ENCODE measurements at regions not wholly inside any gene's neighbourhood (a gene's known extent, or its start where the extent isn't known, plus 50 kb on each side); places are given as distances from the start of the nearest gene placed in this dataset.
"Not testable (repeated sequence)": the region's sequence is repeated elsewhere in the genome, so short reads cannot be mapped to it uniquely, and the experiment has no call there.

DNA sequence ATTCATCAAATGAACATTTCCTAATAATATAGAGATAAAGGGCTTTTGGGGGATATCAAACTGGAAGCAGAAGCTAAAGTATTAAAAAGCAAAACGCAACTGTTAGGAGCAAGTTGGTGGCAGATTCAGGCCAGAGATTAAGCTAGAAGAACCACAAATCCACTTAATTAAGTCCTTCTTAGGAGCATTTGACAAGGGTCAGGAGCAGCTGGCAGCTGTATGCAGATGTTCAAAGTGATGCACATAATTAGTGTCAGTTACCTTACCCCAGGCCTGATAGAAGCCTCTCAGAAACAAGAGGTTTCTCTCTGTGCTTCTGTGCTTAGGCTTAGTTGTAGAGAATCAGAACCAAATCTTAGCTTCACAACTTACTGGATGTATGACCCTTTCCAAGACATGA is 546.5 kb upstream of the ANO5 start:
- Histone ChIP-seq H3K27me3 (no peaks in the 10 kb centered on the region), H3K27ac (no peak overlapping the region), H3K36me3 (no peaks in the 10 kb centered on the region), H3K4me3 (no peak overlapping the region), H3K9me3 (no peaks in the 10 kb centered on the region), H3K4me1 (no peaks in the 10 kb centered on the region)
- intact Hi-C loops (cut with DNase I), result no loop called here
- DNase-seq, result no peak
- WGBS, 2 donors, result 85 to 91% methylated on average over 1 of the region's 1 CpG
- TF ChIP-seq, protein P1, sequence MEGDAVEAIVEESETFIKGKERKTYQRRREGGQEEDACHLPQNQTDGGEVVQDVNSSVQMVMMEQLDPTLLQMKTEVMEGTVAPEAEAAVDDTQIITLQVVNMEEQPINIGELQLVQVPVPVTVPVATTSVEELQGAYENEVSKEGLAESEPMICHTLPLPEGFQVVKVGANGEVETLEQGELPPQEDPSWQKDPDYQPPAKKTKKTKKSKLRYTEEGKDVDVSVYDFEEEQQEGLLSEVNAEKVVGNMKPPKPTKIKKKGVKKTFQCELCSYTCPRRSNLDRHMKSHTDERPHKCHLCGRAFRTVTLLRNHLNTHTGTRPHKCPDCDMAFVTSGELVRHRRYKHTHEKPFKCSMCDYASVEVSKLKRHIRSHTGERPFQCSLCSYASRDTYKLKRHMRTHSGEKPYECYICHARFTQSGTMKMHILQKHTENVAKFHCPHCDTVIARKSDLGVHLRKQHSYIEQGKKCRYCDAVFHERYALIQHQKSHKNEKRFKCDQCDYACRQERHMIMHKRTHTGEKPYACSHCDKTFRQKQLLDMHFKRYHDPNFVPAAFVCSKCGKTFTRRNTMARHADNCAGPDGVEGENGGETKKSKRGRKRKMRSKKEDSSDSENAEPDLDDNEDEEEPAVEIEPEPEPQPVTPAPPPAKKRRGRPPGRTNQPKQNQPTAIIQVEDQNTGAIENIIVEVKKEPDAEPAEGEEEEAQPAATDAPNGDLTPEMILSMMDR (IDR thresholded peaks at IDR 0.05), result no peak
- no peak for TF ChIP-seq POLR2A (IDR thresholded peaks at IDR 0.05)
- no peak for TF ChIP-seq POLR2AphosphoS5 (IDR thresholded peaks at IDR 0.05)
- TF ChIP-seq EP300 (IDR thresholded peaks at IDR 0.05), result no peak

DNA sequence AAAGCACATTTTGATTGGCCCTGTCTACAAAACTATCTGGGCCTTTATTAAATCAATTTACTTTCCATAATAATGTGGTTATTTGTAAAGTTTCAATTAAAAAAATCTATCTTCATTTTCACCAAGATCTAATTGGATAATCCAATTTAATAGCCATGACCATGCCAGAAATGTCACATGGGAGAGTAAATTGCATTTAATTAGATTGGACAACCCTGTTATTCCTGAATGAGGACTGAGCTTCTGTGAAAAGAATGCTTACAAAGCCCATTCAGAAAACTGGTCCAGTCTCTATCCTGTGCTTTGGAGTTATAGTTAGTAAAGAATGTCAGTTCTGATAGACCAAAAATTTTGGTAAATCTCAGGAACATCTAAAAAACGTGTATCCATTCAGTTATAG is 541.9 kb upstream of the ANO5 start:
- no peaks in the 10 kb centered on the region for H3K36me3 ChIP-seq
- no peaks in the 10 kb centered on the region for H3K27me3 ChIP-seq
- intact Hi-C loops (cut with DNase I), result no loop called here
- no peaks in the 10 kb centered on the region for H3K4me1 ChIP-seq
- H3K27ac ChIP-seq, result no peak overlapping the region
- 15 to 60% methylated on average over 1 of the region's 1 CpG for WGBS, 2 donors
- TF ChIP-seq POLR2AphosphoS5 (IDR thresholded peaks at IDR 0.05) (no peak), POLR2A (IDR thresholded peaks at IDR 0.05) (no peak), EP300 (IDR thresholded peaks at IDR 0.05) (no peak)
- TF ChIP-seq, protein P1 (IDR thresholded peaks at IDR 0.05), result no peak
- no peaks in the 10 kb centered on the region for H3K9me3 ChIP-seq
- DNase-seq, result no peak
- H3K4me3 ChIP-seq, result no peak overlapping the region

DNA sequence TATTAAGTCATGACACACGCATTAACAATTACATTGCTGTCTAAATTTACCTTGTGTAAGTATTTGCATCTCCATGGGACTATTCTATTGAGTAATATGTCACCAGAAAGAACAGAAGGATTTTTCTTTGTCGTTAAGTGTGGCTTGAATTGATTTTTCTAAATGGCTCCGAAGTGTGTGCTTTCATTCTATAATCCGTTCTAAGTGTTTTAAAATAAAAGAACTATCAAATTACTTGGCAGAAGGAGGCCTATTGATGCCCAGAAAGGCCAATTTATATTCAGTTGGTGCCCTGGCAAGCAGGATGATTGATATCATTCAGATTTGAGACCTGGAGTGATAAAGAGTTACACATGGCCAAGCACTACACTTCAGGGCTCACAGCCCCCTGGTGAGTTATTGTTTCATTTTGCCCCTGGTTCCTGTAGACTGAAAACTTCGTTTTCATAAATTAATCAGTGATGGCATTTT is 538.9 kb upstream of the ANO5 start:
- Histone ChIP-seq H3K4me3 (no peak overlapping the region), H3K4me1 (no peaks in the 10 kb centered on the region), H3K9me3 (no peaks in the 10 kb centered on the region), H3K27ac (no peak overlapping the region), H3K36me3 (no peaks in the 10 kb centered on the region), H3K27me3 (no peaks in the 10 kb centered on the region)
- intact Hi-C loops (cut with DNase I), result no loop called here
- TF ChIP-seq POLR2A (IDR thresholded peaks at IDR 0.05), result no peak
- no peak for TF ChIP-seq POLR2AphosphoS5 (IDR thresholded peaks at IDR 0.05)
- TF ChIP-seq EP300 (IDR thresholded peaks at IDR 0.05), result no peak
- TF ChIP-seq, protein P1 (IDR thresholded peaks at IDR 0.05), result no peak
- WGBS, 2 donors, result 56 to 57% methylated on average over 5 of the region's 5 CpGs
- no peak for DNase-seq

DNA sequence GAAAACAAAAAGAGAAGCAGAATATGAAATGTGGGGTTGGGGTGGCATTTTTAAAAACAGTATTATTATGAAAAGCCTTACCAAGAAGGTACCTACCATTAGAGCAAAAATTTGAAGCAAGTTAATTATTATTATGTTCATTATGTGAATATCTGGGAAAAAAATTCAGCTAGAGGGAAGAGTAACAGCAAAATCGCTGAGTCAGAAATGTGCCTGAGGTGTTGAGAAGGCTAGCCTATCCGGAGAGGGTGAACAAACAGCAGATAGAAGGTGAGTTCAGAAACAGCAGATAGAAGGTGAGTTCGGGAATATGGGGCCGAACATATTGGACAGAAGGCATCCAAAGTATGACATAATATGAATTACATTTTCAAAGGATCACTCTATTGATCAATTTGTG is 536.8 kb upstream of the ANO5 start:
- no peak for DNase-seq
- Histone ChIP-seq H3K36me3 (no peaks in the 10 kb centered on the region), H3K9me3 (no peaks in the 10 kb centered on the region), H3K27me3 (no peaks in the 10 kb centered on the region), H3K4me1 (no peaks in the 10 kb centered on the region), H3K4me3 (no peak overlapping the region), H3K27ac (no peak overlapping the region)
- intact Hi-C loops (cut with DNase I), result no loop called here
- 86 to 91% methylated on average over 4 of the region's 4 CpGs for whole genome bisulfite sequencing, 2 donors
- TF ChIP-seq POLR2AphosphoS5 (IDR thresholded peaks at IDR 0.05) (no peak), POLR2A (IDR thresholded peaks at IDR 0.05) (no peak), EP300 (IDR thresholded peaks at IDR 0.05) (no peak)
- TF ChIP-seq, protein P1 (IDR thresholded peaks at IDR 0.05), result no peak

DNA sequence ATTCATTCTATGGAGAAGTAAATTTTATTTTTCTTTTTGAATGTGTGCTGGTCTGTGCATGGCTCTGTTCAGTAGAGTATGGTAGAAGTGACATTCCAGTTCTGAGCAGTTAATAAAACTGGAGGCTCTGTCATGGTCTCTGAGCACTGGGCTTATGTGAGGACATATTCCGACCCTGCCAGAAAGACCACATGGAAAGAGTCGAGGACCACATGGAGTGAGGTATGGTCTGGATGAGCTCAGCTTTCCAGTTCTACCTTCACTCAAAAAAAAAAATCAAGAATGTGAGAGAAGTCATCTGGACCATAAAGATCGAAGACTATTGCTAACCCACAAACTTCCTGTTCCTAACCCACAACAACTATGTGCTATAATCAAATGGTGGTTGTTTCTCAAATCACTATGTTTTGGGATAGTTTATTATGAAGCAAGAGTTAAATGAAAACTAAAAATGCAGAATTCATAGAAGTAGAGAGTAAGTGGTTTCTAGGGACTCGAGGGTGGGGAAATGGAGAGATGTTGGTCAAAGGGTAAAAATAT is 534.2 kb upstream of the ANO5 start:
- no peak for DNase-seq
- TF ChIP-seq POLR2AphosphoS5 (IDR thresholded peaks at IDR 0.05) (no peak), POLR2A (IDR thresholded peaks at IDR 0.05) (no peak), EP300 (IDR thresholded peaks at IDR 0.05) (no peak)
- TF ChIP-seq, protein P1 (IDR thresholded peaks at IDR 0.05), result no peak
- Histone ChIP-seq H3K4me1 (no peaks in the 10 kb centered on the region), H3K27me3 (no peaks in the 10 kb centered on the region), H3K27ac (no peak overlapping the region), H3K9me3 (no peaks in the 10 kb centered on the region), H3K36me3 (no peaks in the 10 kb centered on the region), H3K4me3 (no peak overlapping the region)
- WGBS, 2 donors, result 70 to 73% methylated on average over 4 of the region's 4 CpGs
- intact Hi-C loops (cut with DNase I), result no loop called here

DNA sequence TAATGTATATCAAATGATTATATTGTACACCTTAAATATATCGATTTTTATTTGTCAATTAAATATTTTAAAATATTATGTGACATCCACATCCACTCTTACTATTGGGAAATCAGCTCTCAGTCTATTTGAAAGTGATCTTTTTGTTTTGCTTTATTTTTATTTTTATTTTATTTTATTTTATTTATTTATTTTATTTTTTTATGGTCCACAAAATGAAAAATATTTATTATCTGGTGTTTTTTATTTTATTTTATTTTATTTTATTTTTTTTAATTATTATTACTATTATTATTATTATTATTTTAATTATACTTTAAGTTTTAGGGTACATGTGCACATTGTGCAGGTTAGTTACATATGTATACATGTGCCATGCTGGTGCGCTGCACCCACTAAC is 533.5 kb upstream of the ANO5 start:
- H3K9me3 ChIP-seq; H3K27ac ChIP-seq; H3K4me1 ChIP-seq; DNase-seq; H3K36me3 ChIP-seq; H3K27me3 ChIP-seq; intact Hi-C loops (cut with DNase I); H3K4me3 ChIP-seq: not testable (repeated sequence)
- WGBS, 2 donors, result 77 to 82% methylated on average over 2 of the region's 2 CpGs

Data from sigmoid colon (tissue), 6 donors.